ENCODE measurements at regions not wholly inside any gene's neighbourhood (a gene's known extent, or its start where the extent isn't known, plus 50 kb on each side); places are given as distances from the start of the nearest gene placed in this dataset.
"Not testable (repeated sequence)": the region's sequence is repeated elsewhere in the genome, so short reads cannot be mapped to it uniquely, and the experiment has no call there.

- not testable (repeated sequence) for H3K9me3 ChIP-seq, H3K27me3 ChIP-seq, H3K36me3 ChIP-seq, DNase-seq, H3K4me3 ChIP-seq
Observed at GRCh38 chr11:67882304-67882703, 121.6 kb downstream of the UNC93B1 start.

GRCh38 chr11:67881836-67882235 lies 122.1 kb downstream of the UNC93B1 start:
- H3K36me3 ChIP-seq, H3K27me3 ChIP-seq, DNase-seq, H3K9me3 ChIP-seq, H3K4me3 ChIP-seq: not testable (repeated sequence)

GRCh38 chr11:67880594-67881196 lies 123.2 kb downstream of the UNC93B1 start:
- H3K4me3 ChIP-seq, DNase-seq, H3K9me3 ChIP-seq, H3K27me3 ChIP-seq, H3K36me3 ChIP-seq: not testable (repeated sequence)

- H3K9me3 ChIP-seq, H3K4me3 ChIP-seq, H3K27me3 ChIP-seq, H3K36me3 ChIP-seq, DNase-seq: not testable (repeated sequence)
Observed at GRCh38 chr11:67878666-67879065, 125.2 kb downstream of the UNC93B1 start.

GRCh38 chr11:67877316-67877715 lies 126.6 kb downstream of the UNC93B1 start:
- H3K9me3 ChIP-seq, result not testable (repeated sequence)

GRCh38 chr11:67873223-67873622 lies 130.7 kb downstream of the UNC93B1 start:
- not testable (repeated sequence) for DNase-seq, H3K4me3 ChIP-seq, H3K27me3 ChIP-seq, H3K36me3 ChIP-seq, H3K9me3 ChIP-seq

More at GRCh38 chr11:67877316-67877715, 126.6 kb downstream of the UNC93B1 start:
- H3K4me3 ChIP-seq, DNase-seq, H3K36me3 ChIP-seq, H3K27me3 ChIP-seq: not testable (repeated sequence)

- H3K27me3 ChIP-seq, H3K9me3 ChIP-seq, H3K4me3 ChIP-seq: not testable (repeated sequence)
Observed at GRCh38 chr11:67871168-67871567, 132.7 kb downstream of the UNC93B1 start.

GRCh38 chr11:67862896-67863295 lies 141.0 kb downstream of the UNC93B1 start:
- not testable (repeated sequence) for H3K36me3 ChIP-seq, H3K27me3 ChIP-seq, H3K9me3 ChIP-seq, DNase-seq, H3K4me3 ChIP-seq

More at GRCh38 chr11:67871168-67871567, 132.7 kb downstream of the UNC93B1 start:
- not testable (repeated sequence) for DNase-seq, H3K36me3 ChIP-seq

- not testable (repeated sequence) for H3K9me3 ChIP-seq, DNase-seq, H3K4me3 ChIP-seq, H3K36me3 ChIP-seq, H3K27me3 ChIP-seq
Observed at GRCh38 chr11:67859513-67860161, 144.3 kb downstream of the UNC93B1 start.

GRCh38 chr11:67850747-67851146 lies 153.2 kb downstream of the UNC93B1 start:
- DNase-seq, H3K4me3 ChIP-seq, H3K27me3 ChIP-seq, H3K9me3 ChIP-seq, H3K36me3 ChIP-seq: not testable (repeated sequence)

GRCh38 chr11:67849766-67850165 lies 154.1 kb downstream of the UNC93B1 start:
- not testable (repeated sequence) for DNase-seq, H3K4me3 ChIP-seq, H3K27me3 ChIP-seq

GRCh38 chr11:67847896-67848875 lies 155.7 kb downstream of the UNC93B1 start:
- H3K27me3 ChIP-seq, H3K9me3 ChIP-seq, DNase-seq, H3K36me3 ChIP-seq, H3K4me3 ChIP-seq: not testable (repeated sequence)

More at GRCh38 chr11:67849766-67850165, 154.1 kb downstream of the UNC93B1 start:
- H3K9me3 ChIP-seq, H3K36me3 ChIP-seq: not testable (repeated sequence)

- H3K27me3 ChIP-seq, H3K36me3 ChIP-seq, H3K4me3 ChIP-seq, H3K9me3 ChIP-seq, DNase-seq: not testable (repeated sequence)
Observed at GRCh38 chr11:67846303-67846702, 157.6 kb downstream of the UNC93B1 start.

GRCh38 chr11:67845296-67845695 lies 158.6 kb downstream of the UNC93B1 start:
- H3K9me3 ChIP-seq, H3K36me3 ChIP-seq, H3K4me3 ChIP-seq, H3K27me3 ChIP-seq, DNase-seq: not testable (repeated sequence)

- H3K27me3 ChIP-seq, DNase-seq, H3K36me3 ChIP-seq, H3K4me3 ChIP-seq, H3K9me3 ChIP-seq: not testable (repeated sequence)
Observed at GRCh38 chr11:67840599-67840998, 163.3 kb downstream of the UNC93B1 start.

- not testable (repeated sequence) for H3K27me3 ChIP-seq, DNase-seq, H3K36me3 ChIP-seq, H3K9me3 ChIP-seq, H3K4me3 ChIP-seq
Observed at GRCh38 chr11:67830152-67830551, 155.7 kb upstream of the ALDH3B2 start.

- peaks cover 11% of the 10 kb centered on the region; the same call in 1 of the 2 replicates for H3K27me3 ChIP-seq
- not testable (repeated sequence) for H3K9me3 ChIP-seq, H3K36me3 ChIP-seq, H3K4me3 ChIP-seq, DNase-seq
Observed at GRCh38 chr11:67826951-67827296, 152.5 kb upstream of the ALDH3B2 start.

Measured in MG63 (cell line).